Uterus (tissue), 3 donors: ENCODE measurements at regions not wholly inside any gene's neighbourhood (a gene's known extent, or its start where the extent isn't known, plus 50 kb on each side); places are given as distances from the start of the nearest gene placed in this dataset.

Source experiments
- DNase-seq, 2 donors: peaks; one replicate each; pipeline ENCODE4 v3.0.0-alpha.2; 2019 to 2020
- H3K27ac ChIP-seq, 2 donors: fragments of 200-600 bp; sonication (generic); 1 replicate in 1 of 2; 2 replicates in 1 of 2; pipeline ENCODE4 v1.5.1; 2016 to 2018
- H3K27me3 ChIP-seq, 2 donors: fragments of 200-600 bp; sonication (generic); one replicate each; pipeline ENCODE4 v1.5.1; 2018 to 2019; ENCODE audit warnings: control low read depth in 1 of 2
- H3K36me3 ChIP-seq, 2 donors: fragments of 200-600 bp; sonication (generic); one replicate each; pipeline ENCODE4 v1.5.1; 2019; ENCODE audit warnings: control low read depth in 1 of 2
- H3K4me1 ChIP-seq, 2 donors: fragments of 200-600 bp; sonication (generic); one replicate each; pipeline ENCODE4 v1.5.1; 2018 to 2019; ENCODE audit warnings: control low read depth in 1 of 2
- H3K4me3 ChIP-seq, 2 donors: fragments of 200-600 bp; sonication (generic); 1 replicate in 1 of 2; 2 replicates in 1 of 2; pipeline ENCODE4 v1.5.1; 2018 to 2019; ENCODE audit warnings: mild to moderate bottlenecking in 1 of 2
- H3K9me3 ChIP-seq, 2 donors: fragments of 200-600 bp; sonication (generic); one replicate each; pipeline ENCODE4 v1.5.1; 2019; ENCODE audit warnings: control low read depth in 1 of 2
- CTCF ChIP-seq, 4 experiments: fragments of 200-600 bp in 2 of 4; fragments of 450-650 bp in 2 of 4; sonication (generic) in 2 of 4; IDR thresholded peaks; one replicate each; pipeline ENCODE4 v1.5.1; 2016 to 2019; ENCODE audit warnings: antibody characterized with exemption in 4 of 4, mild to moderate bottlenecking in 2 of 4, moderate library complexity in 1 of 4
- POLR2A ChIP-seq, 2 donors: fragments of 450-650 bp; IDR thresholded peaks; one replicate each; pipeline ENCODE4 v1.6.1; 2016; ENCODE audit warnings: antibody characterized with exemption in 2 of 2, mild to moderate bottlenecking in 1 of 2, moderate library complexity in 1 of 2
- intact Hi-C: fragments of 100-400 bp; cut with DNase I; formaldehyde crosslinking; loops from one replicate; pipeline ENCODE4 v1.15.1; 2023; ENCODE audit warnings: low total_unique reads
- donor health status: DM: yes; HTN: yes; CAD: no.

GRCh38 chr1:213884402-213884801 is 103.4 kb upstream of the PROX1 start:
- H3K4me3 ChIP-seq: no peak overlapping the region
- H3K4me1 ChIP-seq: no peaks in the 10 kb centered on the region
- H3K27ac ChIP-seq: no peak overlapping the region
- H3K9me3 ChIP-seq: no peaks in the 10 kb centered on the region
- no peak for DNase-seq
- no peaks in the 10 kb centered on the region for H3K27me3 ChIP-seq
- TF ChIP-seq POLR2A (IDR thresholded peaks at IDR 0.05) (no peak), CTCF (IDR thresholded peaks at IDR 0.05) (no peak)
- intact Hi-C loops: no loop called here
- no peaks in the 10 kb centered on the region for H3K36me3 ChIP-seq

- TF ChIP-seq POLR2A (IDR thresholded peaks at IDR 0.05) (no peak), CTCF (IDR thresholded peaks at IDR 0.05) (no peak)
- no peaks in the 10 kb centered on the region for H3K4me1 ChIP-seq
- no peak for DNase-seq
- no peaks in the 10 kb centered on the region for H3K9me3 ChIP-seq
- no peaks in the 10 kb centered on the region for H3K27me3 ChIP-seq
- intact Hi-C loops: no loop called here
- H3K27ac ChIP-seq: no peak overlapping the region
- no peaks in the 10 kb centered on the region for H3K36me3 ChIP-seq
- H3K4me3 ChIP-seq: no peak overlapping the region
Observed at GRCh38 chr1:213884942-213885341, 102.8 kb upstream of the PROX1 start.

- TF ChIP-seq POLR2A (IDR thresholded peaks at IDR 0.05): no peak
- no peak for TF ChIP-seq CTCF (IDR thresholded peaks at IDR 0.05)
- Histone ChIP-seq H3K27ac (no peak overlapping the region), H3K9me3 (no peaks in the 10 kb centered on the region), H3K27me3 (no peaks in the 10 kb centered on the region), H3K36me3 (no peaks in the 10 kb centered on the region), H3K4me3 (no peak overlapping the region), H3K4me1 (no peaks in the 10 kb centered on the region)
- DNase-seq: no peak
- intact Hi-C loops: no loop called here
Observed at GRCh38 chr1:213887842-213888241, 99.9 kb upstream of the PROX1 start.

- no peak for DNase-seq
- intact Hi-C loops: no loop called here
- Histone ChIP-seq H3K4me1 (no peaks in the 10 kb centered on the region), H3K9me3 (no peaks in the 10 kb centered on the region), H3K27me3 (no peaks in the 10 kb centered on the region), H3K27ac (no peak overlapping the region), H3K36me3 (no peaks in the 10 kb centered on the region), H3K4me3 (no peak overlapping the region)
- TF ChIP-seq POLR2A (IDR thresholded peaks at IDR 0.05): no peak
- no peak for TF ChIP-seq CTCF (IDR thresholded peaks at IDR 0.05)
Observed at GRCh38 chr1:213891989-213892902, 95.5 kb upstream of the PROX1 start.

GRCh38 chr1:213898684-213899083 is 89.1 kb upstream of the PROX1 start:
- TF ChIP-seq CTCF (IDR thresholded peaks at IDR 0.05): no peak
- no peak for TF ChIP-seq POLR2A (IDR thresholded peaks at IDR 0.05)

More at GRCh38 chr1:213898684-213899083, 89.1 kb upstream of the PROX1 start:
- intact Hi-C loops: no loop called here
- Histone ChIP-seq H3K36me3 (no peaks in the 10 kb centered on the region), H3K4me3 (no peak overlapping the region), H3K9me3 (no peaks in the 10 kb centered on the region), H3K4me1 (no peaks in the 10 kb centered on the region), H3K27me3 (no peaks in the 10 kb centered on the region), H3K27ac (no peak overlapping the region)
- DNase-seq: no peak
